NT2/D1 (cell line): ENCODE measurements at regions not wholly inside any gene's neighbourhood (a gene's known extent, or its start where the extent isn't known, plus 50 kb on each side); places are given as distances from the start of the nearest gene placed in this dataset.
"Not testable (repeated sequence)": the region's sequence is repeated elsewhere in the genome, so short reads cannot be mapped to it uniquely, and the experiment has no call there.

ENCODE experiments used
- DNase-seq: peaks from one replicate; pipeline ENCODE4 v3.0.0-alpha.2; 2011; ENCODE audit warnings: low read depth, low spot score
- H3K27me3 ChIP-seq: 2 replicates; pipeline ENCODE4 v1.6.0; 2011; ENCODE audit warnings: mild to moderate bottlenecking; ENCODE audit not compliant: insufficient read length, insufficient read depth
- H3K36me3 ChIP-seq: 2 replicates; pipeline ENCODE4 v1.6.1; 2011; ENCODE audit warnings: mild to moderate bottlenecking, low read length, mixed read lengths; ENCODE audit not compliant: insufficient read depth, insufficient read length
- H3K4me1 ChIP-seq: 2 replicates; pipeline ENCODE4 v1.5.1; 2011; ENCODE audit not compliant: insufficient read depth, insufficient read length
- H3K4me3 ChIP-seq: 2 replicates; pipeline ENCODE4 v1.5.1; 2011; ENCODE audit warnings: low read depth; ENCODE audit not compliant: insufficient read length
- H3K9ac ChIP-seq: 2 replicates; pipeline ENCODE4 v1.6.0; 2011; ENCODE audit warnings: low read depth; ENCODE audit not compliant: insufficient read length
- H3K9me3 ChIP-seq: 2 replicates; pipeline ENCODE4 v1.5.1; 2011; ENCODE audit warnings: mild to moderate bottlenecking, low read length; ENCODE audit not compliant: insufficient read depth
- SUZ12 ChIP-seq: IDR thresholded peaks from 2 replicates; pipeline ENCODE4 v1.6.1; 2011; ENCODE audit not compliant: insufficient read length, insufficient read depth; ENCODE audit errors: extremely low read depth
- YY1 ChIP-seq: IDR thresholded peaks from 2 replicates; pipeline ENCODE4 v1.6.1; 2011; ENCODE audit not compliant: insufficient read length, insufficient read depth
- ZNF274 ChIP-seq: IDR thresholded peaks from 2 replicates; pipeline ENCODE4 v1.6.1; 2011; ENCODE audit warnings: mild to moderate bottlenecking, low read depth, low read length

- Histone ChIP-seq H3K36me3 (no peaks in the 10 kb centered on the region), H3K4me3 (no peak overlapping the region), H3K9ac (no peak overlapping the region), H3K9me3 (no peaks in the 10 kb centered on the region), H3K4me1 (no peaks in the 10 kb centered on the region), H3K27me3 (no peaks in the 10 kb centered on the region)
- TF ChIP-seq SUZ12: no peak
- TF ChIP-seq YY1: no peak
- no peak for TF ChIP-seq ZNF274
- no peak for DNase-seq
Observed at GRCh38 chr18:73118121-73118816, 250.5 kb upstream of the NETO1 start.

GRCh38 chr18:73110307-73110706, 242.5 kb upstream of the NETO1 start:
- no peaks in the 10 kb centered on the region for H3K4me1 ChIP-seq
- H3K9me3 ChIP-seq: no peaks in the 10 kb centered on the region
- no peak overlapping the region for H3K9ac ChIP-seq
- DNase-seq: no peak
- H3K27me3 ChIP-seq: no peaks in the 10 kb centered on the region
- TF ChIP-seq ZNF274 (no peak), YY1 (no peak), SUZ12 (no peak)
- H3K36me3 ChIP-seq: no peaks in the 10 kb centered on the region
- H3K4me3 ChIP-seq: no peak overlapping the region

- no peak for TF ChIP-seq SUZ12
- TF ChIP-seq YY1: no peak
- TF ChIP-seq ZNF274: no peak
- no peak for DNase-seq
- H3K36me3 ChIP-seq: no peaks in the 10 kb centered on the region
Observed at GRCh38 chr18:73101977-73102376, 234.2 kb upstream of the NETO1 start.

DNA sequence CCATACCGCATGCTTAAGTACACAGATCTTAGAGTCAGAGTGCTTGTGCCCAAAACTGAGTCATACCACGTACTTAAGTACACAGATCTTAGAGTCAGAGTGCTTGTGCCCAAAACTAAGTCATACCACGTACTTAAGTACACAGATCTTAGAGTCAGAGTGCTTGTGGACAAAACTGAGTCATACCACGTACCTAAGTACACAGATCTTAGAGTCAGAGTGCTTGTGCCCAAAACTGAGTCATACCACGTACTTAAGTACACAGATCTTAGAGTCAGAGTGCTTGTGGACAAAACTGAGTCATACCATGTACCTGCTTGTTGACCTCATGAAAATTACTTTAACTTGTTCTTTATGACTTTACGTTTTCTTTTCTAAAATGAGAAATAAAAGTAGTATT, 233.7 kb upstream of the NETO1 start:
- H3K9me3 ChIP-seq, H3K36me3 ChIP-seq, H3K4me3 ChIP-seq, H3K9ac ChIP-seq, DNase-seq, H3K27me3 ChIP-seq, H3K4me1 ChIP-seq: not testable (repeated sequence)

More at GRCh38 chr18:73101977-73102376, 234.2 kb upstream of the NETO1 start:
- no peak overlapping the region for H3K9ac ChIP-seq
- H3K27me3 ChIP-seq: no peaks in the 10 kb centered on the region
- no peaks in the 10 kb centered on the region for H3K9me3 ChIP-seq
- no peaks in the 10 kb centered on the region for H3K4me1 ChIP-seq
- H3K4me3 ChIP-seq: no peak overlapping the region

DNA sequence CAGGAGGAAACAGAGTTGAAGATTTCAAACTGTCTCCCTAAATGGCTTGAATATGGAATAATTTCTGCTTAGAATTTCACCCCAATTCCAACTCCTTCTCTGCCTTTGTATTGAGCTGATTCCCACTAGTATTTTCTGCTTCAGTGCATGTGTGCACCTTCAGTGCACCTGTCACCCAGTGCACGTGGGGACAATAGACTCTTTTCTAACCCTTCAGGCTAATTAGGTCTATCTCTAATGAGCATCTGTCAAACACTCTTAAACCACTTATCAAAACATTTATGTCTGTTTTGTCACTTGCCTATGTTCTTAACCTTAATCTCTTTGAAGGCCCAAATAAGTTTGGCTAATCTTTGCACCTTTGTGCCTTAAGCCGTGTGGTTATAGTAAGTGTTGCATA, 232.0 kb upstream of the NETO1 start:
- no peaks in the 10 kb centered on the region for H3K4me1 ChIP-seq
- no peak for DNase-seq
- H3K36me3 ChIP-seq: no peaks in the 10 kb centered on the region
- H3K9ac ChIP-seq: no peak overlapping the region
- no peak overlapping the region for H3K4me3 ChIP-seq
- TF ChIP-seq SUZ12 (no peak), ZNF274 (no peak), YY1 (no peak)
- no peaks in the 10 kb centered on the region for H3K9me3 ChIP-seq
- no peaks in the 10 kb centered on the region for H3K27me3 ChIP-seq

- Histone ChIP-seq H3K9ac (no peak overlapping the region), H3K27me3 (no peaks in the 10 kb centered on the region), H3K36me3 (no peaks in the 10 kb centered on the region), H3K4me3 (no peak overlapping the region), H3K9me3 (no peaks in the 10 kb centered on the region), H3K4me1 (no peaks in the 10 kb centered on the region)
- DNase-seq: no peak
- TF ChIP-seq ZNF274: no peak
- TF ChIP-seq YY1: no peak
- no peak for TF ChIP-seq SUZ12
Observed at GRCh38 chr18:73093687-73094250, 226.0 kb upstream of the NETO1 start.

DNA sequence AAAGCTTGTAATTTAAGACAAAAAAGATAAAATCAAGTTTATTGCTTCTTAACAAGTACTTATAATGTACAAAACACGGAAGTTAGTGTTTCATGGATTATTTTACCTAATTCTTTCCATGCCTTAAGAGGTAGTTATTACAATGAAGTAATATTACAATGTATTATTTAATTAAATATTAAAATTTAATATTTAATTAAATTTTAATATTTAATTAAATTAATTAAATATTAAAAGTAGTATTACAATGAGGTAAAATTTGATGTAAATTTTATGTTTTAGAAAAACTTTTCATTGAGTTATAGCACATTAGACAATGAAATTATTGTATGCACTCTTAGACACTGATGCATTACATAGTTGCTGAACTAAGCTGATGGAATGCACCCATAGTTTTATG, 220.7 kb upstream of the NETO1 start:
- no peaks in the 10 kb centered on the region for H3K9me3 ChIP-seq
- H3K9ac ChIP-seq: no peak overlapping the region
- H3K27me3 ChIP-seq: no peaks in the 10 kb centered on the region
- H3K4me1 ChIP-seq: no peaks in the 10 kb centered on the region
- H3K4me3 ChIP-seq: no peak overlapping the region
- TF ChIP-seq SUZ12 (no peak), YY1 (no peak), ZNF274 (no peak)
- DNase-seq: no peak
- no peaks in the 10 kb centered on the region for H3K36me3 ChIP-seq
